ENCODE measurements at regions not wholly inside any gene's neighbourhood (a gene's known extent, or its start where the extent isn't known, plus 50 kb on each side); places are given as distances from the start of the nearest gene placed in this dataset.

DNA sequence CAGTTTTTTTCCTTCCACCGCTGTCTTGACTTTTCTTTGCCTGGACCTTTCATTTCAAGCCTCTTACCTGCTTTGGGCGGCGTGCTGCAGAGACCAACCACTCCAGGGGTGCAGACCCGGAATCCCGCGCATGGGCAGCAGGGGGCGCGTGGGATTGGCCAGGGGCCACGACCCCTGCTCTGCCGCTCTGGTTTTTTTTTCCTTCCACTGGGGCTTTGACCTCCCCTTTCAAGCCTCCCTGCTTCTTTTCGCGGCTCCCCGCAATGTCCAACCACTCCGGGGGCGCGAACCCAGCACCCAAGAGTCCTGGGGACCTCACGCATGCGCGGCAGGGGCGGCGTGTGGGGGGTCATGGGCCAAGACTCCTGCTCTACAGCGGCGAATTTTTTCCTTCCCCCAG, 325.1 kb downstream of the ALG10 start:
- DNase-seq = no peak

- DNase-seq = no peak
Measured at GRCh38 chr12:34348064-34348463, 325.8 kb downstream of the ALG10 start.

DNA sequence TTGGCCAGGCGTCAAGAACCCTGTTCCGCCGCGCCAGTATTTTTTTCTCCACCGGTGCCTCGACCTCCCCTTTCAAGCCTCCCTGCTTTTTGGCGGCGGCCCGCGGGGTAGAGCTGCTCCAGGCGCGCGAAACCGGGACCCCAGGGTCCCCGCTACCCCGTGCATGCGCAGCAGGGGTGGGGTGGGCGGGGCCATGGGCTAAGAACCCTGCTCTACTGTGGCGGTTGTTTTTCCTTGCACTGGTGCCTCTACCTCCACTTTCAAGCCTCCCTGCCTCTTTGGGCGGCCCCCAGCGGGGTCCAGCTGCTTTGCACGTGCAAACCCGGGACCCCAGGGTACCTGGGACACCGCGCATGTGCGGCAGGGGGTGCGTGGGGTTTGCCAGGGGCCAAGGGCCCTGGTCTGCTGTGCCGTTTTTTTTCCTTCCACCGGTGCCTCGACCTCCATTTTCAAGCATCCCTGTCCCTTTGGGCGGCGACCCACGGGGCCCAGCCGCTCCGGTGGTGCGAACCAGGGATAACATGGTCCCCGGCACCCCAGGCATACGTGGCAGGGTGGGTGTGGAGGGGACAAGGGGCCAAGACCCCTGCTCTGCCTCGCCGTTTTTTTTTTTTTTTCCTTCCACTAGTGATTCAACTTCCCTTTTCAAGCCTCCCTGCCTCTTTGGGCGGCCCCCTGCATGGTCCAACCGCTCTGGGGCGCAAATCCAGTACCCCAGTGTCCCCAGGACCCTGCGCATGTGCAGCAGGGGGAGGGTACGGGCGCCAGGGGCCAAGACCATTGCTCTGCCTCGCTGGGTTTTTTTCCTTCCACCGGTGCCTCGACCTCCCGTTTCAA, 326.8 kb downstream of the ALG10 start:
- DNase-seq = no peak

DNA sequence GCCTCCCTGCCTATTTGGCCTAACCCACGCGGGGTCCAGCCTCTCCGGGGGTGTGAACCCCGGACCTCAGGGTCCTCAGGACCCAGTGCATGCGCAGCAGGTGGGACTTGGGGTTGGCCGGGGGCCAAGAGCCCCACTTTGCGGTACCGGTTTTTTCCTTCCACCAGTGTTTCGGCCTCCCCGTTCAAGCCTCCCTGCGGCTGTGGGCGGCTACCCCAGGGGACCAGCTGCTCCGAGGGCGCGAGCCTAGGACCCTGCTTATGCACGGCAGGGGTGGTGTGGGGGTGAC, 327.3 kb downstream of the ALG10 start:
- DNase-seq = no peak

- no peak for DNase-seq
Measured at GRCh38 chr12:34350092-34351041, 328.1 kb downstream of the ALG10 start.

DNA sequence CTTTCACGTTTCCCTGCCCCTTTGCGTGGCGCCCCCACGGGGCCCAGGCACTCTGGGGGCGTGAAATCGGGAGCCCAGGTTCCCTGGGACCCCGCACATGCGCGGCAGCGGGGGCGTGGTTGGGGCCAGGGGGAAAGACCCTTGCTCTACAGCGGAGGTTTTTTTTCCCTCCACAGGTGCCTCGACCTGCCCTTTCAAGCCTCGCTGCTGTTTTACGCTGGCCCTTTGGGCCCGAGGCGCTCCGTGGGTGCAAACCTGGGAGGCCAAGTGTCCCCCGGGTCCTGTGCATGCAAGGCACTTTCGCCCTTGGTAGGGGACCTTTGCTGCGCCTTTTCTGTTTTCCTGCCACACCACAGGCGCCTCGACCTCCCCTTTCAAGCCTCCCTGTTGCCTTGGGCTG, 329.8 kb downstream of the ALG10 start:
- no peak for DNase-seq

DNA sequence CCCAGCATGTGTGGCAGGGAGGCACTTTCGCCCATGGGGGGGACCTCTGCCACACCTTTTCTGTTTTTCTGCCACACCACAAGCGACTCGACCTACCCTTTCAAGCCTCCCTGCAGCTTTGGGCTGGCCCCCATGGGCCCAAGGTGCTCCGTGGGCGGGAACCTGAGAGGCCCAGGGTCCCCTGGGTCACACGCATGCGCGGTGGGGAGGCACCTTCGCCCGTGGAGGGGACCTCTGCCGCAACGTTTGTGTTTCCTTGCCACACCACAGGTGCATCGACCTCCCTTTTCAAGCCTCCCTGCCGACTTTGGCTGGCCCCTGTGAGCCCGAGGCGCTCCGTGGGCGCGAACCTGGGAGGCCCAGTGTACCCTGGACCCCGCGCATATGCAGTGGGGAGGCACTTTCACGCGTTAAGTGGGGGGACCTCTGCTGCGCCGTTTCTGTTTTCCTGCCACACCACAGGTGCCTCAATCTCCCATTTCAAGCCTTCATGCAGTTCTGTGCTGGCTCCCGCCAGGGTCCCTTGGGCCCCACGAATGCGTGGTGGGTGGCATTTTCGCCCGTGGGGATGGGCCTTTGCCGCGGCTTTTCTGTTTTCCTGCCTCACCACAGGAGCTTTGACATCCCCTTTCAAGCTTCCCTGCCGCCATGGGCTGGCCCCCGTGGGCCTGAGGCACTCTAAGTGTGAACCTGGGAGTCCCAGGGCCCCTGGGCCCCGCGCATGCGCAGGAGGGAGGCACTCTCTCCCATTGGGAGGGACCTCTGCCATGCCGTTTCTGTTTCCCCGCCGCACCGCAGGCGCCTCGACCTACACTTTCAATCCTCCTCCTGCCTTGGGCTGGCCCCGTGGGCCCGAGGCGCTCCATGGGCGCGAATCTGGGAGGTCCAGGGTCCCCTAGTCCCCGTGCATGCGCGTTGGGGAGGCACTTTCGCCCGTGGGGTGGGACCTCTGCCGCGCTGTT, 332.2 kb downstream of the ALG10 start:
- DNase-seq = no peak

DNA sequence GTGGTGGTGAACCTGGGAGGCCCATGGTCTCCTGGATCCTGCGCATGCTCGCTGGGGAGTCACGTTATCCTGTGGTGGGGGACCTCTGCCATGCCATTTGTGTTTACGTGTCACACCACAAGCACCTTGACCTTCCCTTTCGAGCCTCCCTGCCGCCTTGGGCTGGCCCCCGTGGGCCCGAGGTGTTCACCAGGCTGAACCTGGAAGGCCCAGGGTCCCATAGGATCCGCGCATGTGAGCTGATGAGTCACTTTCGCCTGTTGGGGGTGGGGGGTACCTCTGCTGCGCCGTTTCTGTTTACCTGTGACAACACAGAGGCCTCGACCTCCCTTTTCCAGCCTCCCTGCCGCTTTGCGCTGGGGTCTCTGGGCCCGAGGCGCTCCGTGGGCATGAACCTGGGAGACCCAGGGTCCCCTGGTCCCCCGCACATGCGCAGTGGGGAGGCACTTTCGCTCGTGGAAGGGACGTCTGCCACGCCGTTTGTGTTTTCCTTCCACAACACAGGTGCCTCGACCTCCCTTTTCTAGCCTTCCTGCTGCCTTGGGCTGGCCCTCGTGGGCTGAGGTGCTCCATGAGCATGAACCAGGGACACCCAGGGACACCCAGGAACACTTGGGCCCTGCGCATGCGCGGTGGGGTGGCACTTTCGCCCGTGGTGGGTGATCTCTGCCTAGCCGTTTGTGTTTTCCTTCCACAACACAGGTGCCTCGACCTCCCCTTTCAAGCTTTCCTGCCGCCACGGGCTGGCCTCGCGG, 334.1 kb downstream of the ALG10 start:
- DNase-seq = no peak

DNA sequence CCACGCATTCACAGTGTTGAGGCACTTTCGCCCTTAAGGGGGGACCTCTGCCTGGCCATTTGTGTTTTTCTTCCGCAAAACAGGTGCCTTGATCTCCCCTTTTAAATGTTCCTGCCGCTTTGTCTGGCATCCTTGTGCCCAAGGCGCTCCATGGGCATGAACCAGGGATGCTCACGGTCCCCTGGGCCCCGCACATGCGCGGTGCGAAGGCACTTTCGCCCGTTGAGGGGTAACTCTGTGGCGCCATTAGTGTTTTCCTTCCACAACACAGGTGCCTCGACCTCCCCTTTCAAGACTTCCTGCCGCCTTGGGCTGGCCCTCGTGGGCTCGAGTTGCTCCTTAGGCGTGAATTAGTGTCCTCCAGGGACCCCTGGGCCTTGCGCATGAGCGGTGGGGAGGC, 335.5 kb downstream of the ALG10 start:
- DNase-seq = no peak

DNA sequence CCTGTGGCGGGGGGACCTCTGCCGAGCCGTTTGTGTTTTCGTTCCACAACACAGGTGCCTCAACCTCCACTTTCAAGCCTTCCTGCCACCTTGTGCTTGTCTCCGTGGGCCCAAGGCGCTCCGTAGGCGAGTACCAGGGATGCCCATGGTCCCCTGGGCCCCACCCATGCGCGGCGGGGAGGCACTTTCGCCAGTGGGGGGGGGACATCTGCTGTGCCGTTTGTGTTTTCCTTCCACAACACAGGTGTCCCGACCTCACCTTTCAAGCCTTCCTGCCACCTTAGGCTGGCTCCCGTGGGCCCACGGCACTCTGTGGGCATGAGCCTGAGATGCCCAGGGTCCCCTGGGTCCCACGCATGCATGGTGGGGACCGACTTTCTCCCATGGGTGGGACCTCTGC, 335.9 kb downstream of the ALG10 start:
- DNase-seq = no peak

GRCh38 chr12:34361721-34362316, 339.5 kb downstream of the ALG10 start:
- DNase-seq = no peak

- DNase-seq = no peak
Measured at GRCh38 chr12:34363050-34363673, 340.9 kb downstream of the ALG10 start.

GRCh38 chr12:34368079-34368478, 345.8 kb downstream of the ALG10 start:
- DNase-seq = no peak

- DNase-seq = no peak
Measured at GRCh38 chr12:34371050-34371449, 348.8 kb downstream of the ALG10 start.

DNA sequence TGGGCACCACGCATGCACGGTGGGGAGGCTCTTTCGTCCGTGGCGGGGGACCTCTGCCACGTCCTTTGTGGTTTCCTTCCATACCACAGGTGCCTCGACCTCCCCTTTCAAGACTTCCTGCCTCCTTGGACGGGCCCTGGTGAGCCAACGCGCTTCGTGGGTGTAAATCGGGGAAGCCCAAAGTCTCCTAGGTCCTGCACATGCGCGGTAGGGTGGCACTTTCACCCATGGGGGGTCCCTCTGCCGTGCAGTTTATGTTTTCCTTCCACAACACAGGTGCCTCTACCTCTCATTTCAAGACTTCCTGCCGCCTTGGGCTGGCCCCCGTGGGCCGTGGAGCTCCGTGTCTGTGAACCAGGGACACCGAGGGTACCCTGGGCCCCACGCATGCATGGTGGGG, 349.7 kb downstream of the ALG10 start:
- no peak for DNase-seq

DNA sequence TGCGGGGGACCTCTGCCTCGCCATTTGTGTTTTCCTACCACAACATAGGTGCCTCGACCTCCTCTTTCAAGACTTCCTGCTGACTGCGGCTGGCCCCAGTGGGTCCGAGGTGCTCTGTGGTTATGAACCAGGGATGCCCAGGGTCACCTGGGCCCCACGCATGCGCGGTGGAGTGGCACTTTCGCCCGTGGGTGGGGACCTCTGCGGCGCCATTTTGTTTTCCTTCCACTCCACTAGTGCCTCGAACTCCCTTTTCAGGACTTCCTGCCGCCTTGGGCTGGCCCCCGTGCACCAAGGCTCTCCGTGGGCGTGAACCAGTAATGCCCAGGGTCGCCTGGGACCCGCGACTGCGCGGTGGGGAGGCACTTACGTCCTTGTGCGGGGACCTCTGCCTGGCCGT, 351.6 kb downstream of the ALG10 start:
- DNase-seq = no peak

GRCh38 chr12:34376133-34376799, 354.0 kb downstream of the ALG10 start:
- DNase-seq = no peak

GRCh38 chr12:34377243-34378035, 355.1 kb downstream of the ALG10 start:
- no peak for DNase-seq

DNA sequence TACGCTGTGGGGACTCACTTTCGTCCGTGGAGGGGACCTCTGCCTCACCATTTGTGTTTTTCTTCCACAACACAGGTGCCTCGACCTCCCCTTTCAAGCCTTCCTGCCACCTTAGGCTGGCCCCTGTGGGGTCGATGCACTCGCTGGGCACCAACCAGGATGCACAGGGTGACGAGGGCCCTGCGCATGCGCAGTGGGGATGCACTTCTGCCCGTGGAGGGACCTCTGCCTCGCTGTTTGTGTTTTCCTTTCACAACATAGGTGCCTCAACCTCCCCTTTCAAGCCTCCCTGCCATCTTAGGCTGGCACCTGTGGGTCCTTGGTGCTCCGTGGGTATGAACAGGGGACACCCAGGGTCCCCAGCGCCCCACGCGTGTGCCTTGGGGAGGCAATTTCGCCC, 356.8 kb downstream of the ALG10 start:
- no peak for DNase-seq

GRCh38 chr12:34384693-34385092, 362.4 kb downstream of the ALG10 start:
- DNase-seq = no peak

Measured in CD4-positive, alpha-beta T cell treated with Interleukin-4 for 4 hours (primary cell).